H1 (cell line): ENCODE measurements at regions not wholly inside any gene's neighbourhood (a gene's known extent, or its start where the extent isn't known, plus 50 kb on each side); places are given as distances from the start of the nearest gene placed in this dataset.

Experiments used
- CTCF ChIA-PET: fragments of 300-600 bp; sonication (Branson Sonifier 250); formaldehyde crosslinking; loops from one replicate; lab custom pipeline; 2021; ENCODE audit not compliant: partially characterized antibody; lab: Charles Lee
- POLR2A ChIA-PET: fragments of 300-600 bp; sonication (Branson Sonifier 250); formaldehyde crosslinking; loops from one replicate; lab custom pipeline; 2021; ENCODE audit warnings: inconsistent platforms; ENCODE audit not compliant: partially characterized antibody; lab: Charles Lee
- DNase-seq, 2 experiments: peaks; one replicate each; pipeline versions ENCODE4 v3.0.0 to v3.0.0-alpha.2; 2010 to 2022; ENCODE audit warnings: low spot score in 2 of 2, low read depth in 1 of 2, mixed read lengths in 1 of 2
- FAIRE-seq: peaks from 2 replicates; lab custom pipeline; 2011; peaks lifted over from hg19 to GRCh38; lab: Jason Lieb, UNC
- H2AFZ ChIP-seq: 2 replicates; pipeline ENCODE4 v1.8.1; 2012; ENCODE audit warnings: low read length, inconsistent platforms
- H2AK5ac ChIP-seq: 2 replicates; pipeline ENCODE4 v1.6.1; 2013; ENCODE audit warnings: low read depth, low read length
- H2BK120ac ChIP-seq: replicated peaks from 2 replicates; pipeline ENCODE3; 2013; ENCODE audit warnings: low read depth, low read length, inconsistent platforms
- H2BK12ac ChIP-seq: 2 replicates; pipeline ENCODE4 v1.6.1; 2013; ENCODE audit warnings: low read depth, low read length
- H2BK15ac ChIP-seq: 2 replicates; pipeline ENCODE4 v1.6.1; 2013; ENCODE audit warnings: low read length
- H2BK20ac ChIP-seq: 2 replicates; pipeline ENCODE4 v1.6.1; 2013; ENCODE audit warnings: low read length
- H2BK5ac ChIP-seq: 2 replicates; pipeline ENCODE4 v1.6.1; 2013; ENCODE audit warnings: low read depth, low read length
- H3K14ac ChIP-seq: 2 replicates; pipeline ENCODE4 v1.6.1; 2013; ENCODE audit warnings: inconsistent platforms; ENCODE audit not compliant: insufficient read length
- H3K18ac ChIP-seq: 2 replicates; pipeline ENCODE4 v1.6.1; 2013; ENCODE audit warnings: low read length; ENCODE audit errors: extremely low read depth
- H3K23ac ChIP-seq: 2 replicates; pipeline ENCODE4 v1.6.1; 2013; ENCODE audit warnings: inconsistent platforms; ENCODE audit not compliant: insufficient read length
- H3K23me2 ChIP-seq: 2 replicates; pipeline ENCODE4 v1.6.1; 2013; ENCODE audit warnings: low read depth, low read length
- H3K27ac ChIP-seq: 2 replicates; pipeline ENCODE4 v1.6.1; 2011; ENCODE audit warnings: low read depth, low read length, inconsistent platforms
- H3K27me3 ChIP-seq, 4 experiments: replicated peaks in 1 of 4; 1 replicate in 1 of 4; 2 replicates in 3 of 4; pipeline versions ENCODE4 v1.6.1 to v1.8.1; 2011 to 2013; ENCODE audit warnings: low read length in 3 of 4, mild to moderate bottlenecking in 3 of 4, inconsistent platforms in 2 of 4, mixed read lengths in 2 of 4, moderate library complexity in 1 of 4; ENCODE audit not compliant: control insufficient read depth in 3 of 4, insufficient read depth in 3 of 4; ENCODE audit errors: extremely low read depth in 1 of 4
- H3K36me3 ChIP-seq, 4 experiments: 2 replicates each; pipeline versions ENCODE4 v1.6.1 to v1.8.1; 2011 to 2013; ENCODE audit warnings: mild to moderate bottlenecking in 4 of 4, low read length in 3 of 4, moderate library complexity in 2 of 4, control low read depth in 1 of 4, inconsistent platforms in 1 of 4; ENCODE audit not compliant: insufficient read depth in 4 of 4, control insufficient read depth in 2 of 4
- H3K4ac ChIP-seq: replicated peaks from 2 replicates; pipeline ENCODE3; 2013; ENCODE audit warnings: low read length, low read depth, mixed read lengths, inconsistent platforms; ENCODE audit not compliant: insufficient read length
- H3K4me1 ChIP-seq, 4 experiments: replicated peaks in 1 of 4; 1 replicate in 1 of 4; 2 replicates in 3 of 4; pipeline versions ENCODE4 v1.6.1 to v1.8.1; 2011 to 2013; ENCODE audit warnings: low read length in 3 of 4, inconsistent platforms in 2 of 4, mixed read lengths in 1 of 4; ENCODE audit not compliant: insufficient read depth in 4 of 4, control insufficient read depth in 3 of 4
- H3K4me2 ChIP-seq, 2 experiments: 2 replicates each; pipeline versions ENCODE4 v1.6.1 to v1.8.1; 2011 to 2013; ENCODE audit warnings: low read depth in 2 of 2, low read length in 2 of 2, control low read depth in 1 of 2, inconsistent platforms in 1 of 2, mild to moderate bottlenecking in 1 of 2; ENCODE audit not compliant: insufficient read depth in 1 of 2
- H3K4me3 ChIP-seq, 4 experiments: fragments of 200-600, 300-600 bp in 1 of 4; sonication (generic), shearing (Covaris generic), sonication (Bioruptor Twin) in 1 of 4; 2 replicates each; pipeline versions ENCODE4 v1.5.1 to v1.8.1; 2011 to 2016; ENCODE audit warnings: low read length in 4 of 4, low read depth in 3 of 4, control low read depth in 2 of 4, inconsistent platforms in 2 of 4, mild to moderate bottlenecking in 2 of 4, mixed read lengths in 1 of 4, moderate library complexity in 1 of 4; ENCODE audit not compliant: insufficient read depth in 2 of 4; ENCODE audit errors: extremely low read depth in 1 of 4
- H3K56ac ChIP-seq: replicated peaks from 2 replicates; pipeline ENCODE3; 2013; ENCODE audit warnings: low read depth, mild to moderate bottlenecking, mixed read lengths, low read length, inconsistent platforms; ENCODE audit not compliant: insufficient read length
- H3K79me1 ChIP-seq: 2 replicates; pipeline ENCODE4 v1.6.1; 2013; ENCODE audit warnings: low read depth, low read length, control low read depth
- H3K79me2 ChIP-seq, 2 experiments: 2 replicates each; pipeline versions ENCODE4 v1.6.1 to v1.8.1; 2012 to 2013; ENCODE audit warnings: low read length in 2 of 2, mild to moderate bottlenecking in 2 of 2, inconsistent platforms in 1 of 2; ENCODE audit not compliant: insufficient read depth in 2 of 2, control insufficient read depth in 1 of 2
- H3K9ac ChIP-seq, 4 experiments: replicated peaks in 1 of 4; 1 replicate in 1 of 4; 2 replicates in 3 of 4; pipeline versions ENCODE4 v1.6.1 to v1.8.1; 2011 to 2013; ENCODE audit warnings: low read depth in 3 of 4, low read length in 3 of 4, control low read depth in 2 of 4, mild to moderate bottlenecking in 2 of 4, moderate library complexity in 2 of 4, inconsistent platforms in 1 of 4; ENCODE audit errors: extremely low read depth in 1 of 4
- H3K9me3 ChIP-seq, 2 experiments: 2 replicates each; pipeline versions ENCODE4 v1.6.1 to v1.8.1; 2012 to 2013; ENCODE audit warnings: mild to moderate bottlenecking in 2 of 2, moderate library complexity in 2 of 2, control low read depth in 1 of 2, inconsistent platforms in 1 of 2, low read depth in 1 of 2, low read length in 1 of 2, mixed read lengths in 1 of 2; ENCODE audit not compliant: insufficient read depth in 2 of 2
- H4K20me1 ChIP-seq, 2 experiments: replicated peaks in 1 of 2; 2 replicates each; pipeline versions ENCODE3 to v1.8.1; 2011 to 2013; ENCODE audit warnings: inconsistent platforms in 2 of 2, low read length in 2 of 2, mild to moderate bottlenecking in 1 of 2; ENCODE audit not compliant: insufficient read depth in 2 of 2, control insufficient read depth in 1 of 2
- H4K5ac ChIP-seq: 2 replicates; pipeline ENCODE4 v1.6.1; 2013; ENCODE audit warnings: low read length, low read depth, mixed read lengths, inconsistent platforms; ENCODE audit not compliant: insufficient read length
- H4K8ac ChIP-seq: 2 replicates; pipeline ENCODE4 v1.8.0; 2013; ENCODE audit warnings: mild to moderate bottlenecking, moderate library complexity, low read length, inconsistent platforms; ENCODE audit not compliant: insufficient read depth; ENCODE audit errors: extremely low read depth
- H4K91ac ChIP-seq: replicated peaks from 2 replicates; pipeline ENCODE3; 2013; ENCODE audit warnings: low read length, mixed read lengths, inconsistent platforms; ENCODE audit not compliant: insufficient read length
- BACH1 ChIP-seq: IDR thresholded peaks from 2 replicates; pipeline ENCODE4 v1.6.1; 2012; ENCODE audit warnings: low read length, improper control_type of control experiment
- HDAC6 ChIP-seq: IDR thresholded peaks from one replicate; pipeline ENCODE4 v1.7.1; 2012; ENCODE audit warnings: low read depth, mild to moderate bottlenecking, inconsistent platforms, low read length, moderate library complexity
- KDM5A ChIP-seq: fragments of 200-600 bp; IDR thresholded peaks from 2 replicates; pipeline ENCODE4 v1.7.1; 2012; ENCODE audit warnings: mild to moderate bottlenecking, low read length, inconsistent platforms, mixed read lengths
- WGBS, 2 experiments: shearing (Covaris generic) in 1 of 2; methylation state at CpG; one replicate each; pipeline versions ENCODE4 v1.1.6 to v1.1.7; 2013 to 2015; ENCODE audit warnings: low lambda C conversion rate in 2 of 2, mixed read lengths in 2 of 2, inconsistent platforms in 1 of 2, low coverage in 1 of 2, missing lambda C conversion rate in 1 of 2; ENCODE audit not compliant: insufficient replicate concordance in 2 of 2, insufficient coverage in 1 of 2, insufficient read length in 1 of 2; ENCODE audit errors: extremely low coverage in 1 of 2, missing lambda C conversion rate in 1 of 2; 5-methylcytosine and 5-hydroxymethylcytosine counted together

GRCh38 chr7:119283353-119283752 lies 989.6 kb upstream of the KCND2 start:
- Histone ChIP-seq H2BK5ac (no peak overlapping the region), H3K23me2 (no peaks in the 10 kb centered on the region), H3K9me3 (no peaks in the 10 kb centered on the region), H3K4me2 (no peak overlapping the region), H3K79me1 (no peaks in the 10 kb centered on the region), H3K27ac (no peak overlapping the region), H3K4me3 (no peak overlapping the region), H3K4ac (no peak overlapping the region), H2AFZ (no peak overlapping the region), H2AK5ac (no peak overlapping the region), H3K23ac (no peak overlapping the region), H2BK15ac (no peak overlapping the region), H3K18ac (no peak overlapping the region), H4K91ac (no peak overlapping the region), H3K4me1 (peaks cover 0 to 4% (median 2%) of the 10 kb centered on the region in 4 experiments; a peak in 3 of 7 replicates), H3K27me3 (no peaks in the 10 kb centered on the region), H4K5ac (no peak overlapping the region), H4K20me1 (no peaks in the 10 kb centered on the region), H4K8ac (no peak overlapping the region), H3K79me2 (no peaks in the 10 kb centered on the region), H3K36me3 (no peaks in the 10 kb centered on the region), H3K56ac (no peak overlapping the region), H2BK20ac (no peak overlapping the region), H2BK120ac (no peak overlapping the region), H3K9ac (no peak overlapping the region), H3K14ac (no peak overlapping the region), H2BK12ac (no peak overlapping the region)
- POLR2A ChIA-PET = no interaction called here
- no peak for DNase-seq
- no peak for TF ChIP-seq BACH1
- TF ChIP-seq KDM5A = no peak
- TF ChIP-seq HDAC6 = no peak
- CTCF ChIA-PET = no interaction called here
- WGBS, 2 experiments = 95% methylated on average over 3 of the region's 3 CpGs; no CpG with 5 or more reads in 1 of the 2 experiments
- FAIRE-seq = no peak
